ENCODE measurements at regions not wholly inside any gene's neighbourhood (a gene's known extent, or its start where the extent isn't known, plus 50 kb on each side); places are given as distances from the start of the nearest gene placed in this dataset.

DNA sequence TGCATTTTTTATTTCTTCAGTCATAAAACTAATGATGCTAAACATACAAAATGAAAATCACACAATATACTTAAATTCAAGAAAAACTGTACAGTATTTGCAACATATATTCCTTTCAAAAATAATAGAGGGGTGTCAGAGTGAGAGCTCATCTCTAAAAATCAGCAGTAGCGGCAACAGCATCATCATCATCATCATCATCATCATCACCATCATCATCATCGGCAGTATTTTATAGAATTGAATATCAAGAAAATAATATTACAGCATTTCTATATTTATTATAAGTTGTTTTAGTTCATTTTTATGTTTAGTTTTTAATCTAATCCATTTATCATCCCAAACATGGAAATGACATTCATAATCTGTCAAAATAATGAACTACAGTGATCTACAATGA is 67.4 kb upstream of the PPP1R3A start:
- Histone ChIP-seq H3K27me3 (no peaks in the 10 kb centered on the region), H3K4me3 (no peak overlapping the region), H3K36me3 (no peaks in the 10 kb centered on the region), H3K27ac (no peak overlapping the region), H3K4me1 (no peaks in the 10 kb centered on the region), H3K9me3 (no peaks in the 10 kb centered on the region)
- intact Hi-C loops (cut with DNase I), result no loop called here
- ATAC-seq, result no peak
- 94 to 100% methylated on average over 2 of the region's 2 CpGs for WGBS, 2 donors
- TF ChIP-seq, protein P1, sequence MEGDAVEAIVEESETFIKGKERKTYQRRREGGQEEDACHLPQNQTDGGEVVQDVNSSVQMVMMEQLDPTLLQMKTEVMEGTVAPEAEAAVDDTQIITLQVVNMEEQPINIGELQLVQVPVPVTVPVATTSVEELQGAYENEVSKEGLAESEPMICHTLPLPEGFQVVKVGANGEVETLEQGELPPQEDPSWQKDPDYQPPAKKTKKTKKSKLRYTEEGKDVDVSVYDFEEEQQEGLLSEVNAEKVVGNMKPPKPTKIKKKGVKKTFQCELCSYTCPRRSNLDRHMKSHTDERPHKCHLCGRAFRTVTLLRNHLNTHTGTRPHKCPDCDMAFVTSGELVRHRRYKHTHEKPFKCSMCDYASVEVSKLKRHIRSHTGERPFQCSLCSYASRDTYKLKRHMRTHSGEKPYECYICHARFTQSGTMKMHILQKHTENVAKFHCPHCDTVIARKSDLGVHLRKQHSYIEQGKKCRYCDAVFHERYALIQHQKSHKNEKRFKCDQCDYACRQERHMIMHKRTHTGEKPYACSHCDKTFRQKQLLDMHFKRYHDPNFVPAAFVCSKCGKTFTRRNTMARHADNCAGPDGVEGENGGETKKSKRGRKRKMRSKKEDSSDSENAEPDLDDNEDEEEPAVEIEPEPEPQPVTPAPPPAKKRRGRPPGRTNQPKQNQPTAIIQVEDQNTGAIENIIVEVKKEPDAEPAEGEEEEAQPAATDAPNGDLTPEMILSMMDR (IDR thresholded peaks at IDR 0.05), result no peak
- DNase-seq, result no peak

DNA sequence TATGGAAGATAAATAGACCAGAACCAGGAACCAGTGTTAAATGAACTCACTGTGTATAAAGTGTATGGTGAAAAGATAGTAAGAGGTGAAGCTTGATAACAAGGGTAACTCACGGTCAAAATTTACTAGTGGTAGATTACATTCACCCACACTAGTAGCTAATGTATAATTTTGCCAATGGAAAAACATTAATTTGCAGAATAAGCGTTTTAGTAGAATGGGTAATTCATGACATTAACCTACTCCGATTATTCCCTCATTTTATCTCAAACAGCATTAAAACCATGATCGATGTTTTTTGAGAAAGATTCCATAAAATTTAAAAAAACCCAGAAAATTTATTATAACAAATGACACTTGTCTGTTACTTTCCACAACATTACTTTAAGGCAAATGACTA is 57.7 kb upstream of the PPP1R3A start:
- H3K27ac ChIP-seq, result no peak overlapping the region
- H3K36me3 ChIP-seq, result no peaks in the 10 kb centered on the region
- intact Hi-C loops (cut with DNase I), result no loop called here
- no peaks in the 10 kb centered on the region for H3K9me3 ChIP-seq
- no peaks in the 10 kb centered on the region for H3K27me3 ChIP-seq
- ATAC-seq, result no peak
- H3K4me1 ChIP-seq, result no peaks in the 10 kb centered on the region
- DNase-seq, result no peak
- H3K4me3 ChIP-seq, result no peak overlapping the region
- 85 to 87% methylated on average over 4 of the region's 4 CpGs for WGBS, 2 donors
- TF ChIP-seq, protein P1 (IDR thresholded peaks at IDR 0.05), result no peak

DNA sequence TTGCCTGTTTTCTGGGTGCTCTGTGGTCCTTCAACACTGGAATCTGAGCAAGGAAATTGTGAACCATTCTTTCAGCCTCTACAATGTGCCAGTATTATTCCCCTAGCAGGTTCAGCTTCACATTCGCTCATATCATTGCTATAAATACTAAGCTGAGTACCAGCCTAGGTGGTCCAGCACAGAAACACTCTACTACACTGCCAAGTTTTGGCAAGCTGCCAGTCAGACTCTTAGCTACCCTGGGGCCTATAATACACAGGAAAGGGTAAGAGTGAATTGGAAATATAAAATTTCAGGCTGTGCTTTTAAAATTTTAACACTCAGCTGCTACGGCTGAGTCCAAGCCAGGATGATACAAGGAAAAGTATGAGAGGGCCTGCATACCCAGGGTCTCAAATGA is 49.9 kb upstream of the PPP1R3A start:
- Histone ChIP-seq H3K36me3 (no peaks in the 10 kb centered on the region), H3K27me3 (no peaks in the 10 kb centered on the region), H3K9me3 (no peaks in the 10 kb centered on the region), H3K4me1 (no peaks in the 10 kb centered on the region), H3K4me3 (no peak overlapping the region), H3K27ac (no peak overlapping the region)
- TF ChIP-seq, protein P1 (IDR thresholded peaks at IDR 0.05), result no peak
- 44 to 48% methylated on average over 2 of the region's 2 CpGs for WGBS, 2 donors
- ATAC-seq, result no peak
- no peak for DNase-seq
- intact Hi-C loops (cut with DNase I), result no loop called here

Data from heart right ventricle (tissue), 16 donors.